ENCODE measurements at regions not wholly inside any gene's neighbourhood (a gene's known extent, or its start where the extent isn't known, plus 50 kb on each side); places are given as distances from the start of the nearest gene placed in this dataset.

GRCh38 chr3:15936312-15936711 lies 138.5 kb upstream of the ANKRD28 start:
- in situ Hi-C loops (cut with MboI) (no loop called here), intact Hi-C loops (cut with micrococcal nuclease; ENCODE audit: unreplicated experiment) (no loop called here)
- 60% methylated on average over 5 of the region's 5 CpGs for WGBS (ENCODE audit: insufficient coverage, insufficient replicate concordance, low lambda C conversion rate, missing lambda C conversion rate)
- no peaks in the 10 kb centered on the region for H4K20me1 ChIP-seq (ENCODE audit: control insufficient read depth, insufficient read depth)
- no peak for DNase-seq (ENCODE audit: low read depth, low spot score)
- H3K79me2 ChIP-seq (ENCODE audit: control insufficient read depth, insufficient read depth, low read length), result no peaks in the 10 kb centered on the region
- CTCF ChIA-PET, result no interaction called here
- no peak overlapping the region for H2AFZ ChIP-seq (ENCODE audit: control insufficient read depth, low read depth, low read length)
- H3K4me2 ChIP-seq (ENCODE audit: control insufficient read depth, insufficient read depth), result no peak overlapping the region
- no peak for TF ChIP-seq NKRF (conservative IDR thresholded peaks at IDR 0.05)
- SMC1A ChIA-PET (ENCODE audit: uncharacterized antibody, unreplicated experiment), result interaction anchor here (0.9 kb wide), 1 partner anchor 12 kb away, joined by 3 read pairs; no protein-coding TSS in a partner anchor
- H3K9me3 ChIP-seq (replicated peaks; ENCODE audit: control insufficient read depth, insufficient read depth, low read length), result no peaks in the 10 kb centered on the region
- RAD21 ChIA-PET (ENCODE audit: unreplicated experiment), result no interaction called here
- ATAC-seq, result no peak
- no peaks in the 10 kb centered on the region for H3K4me1 ChIP-seq (ENCODE audit: control insufficient read depth, insufficient read depth, low read length)
- POLR2A ChIA-PET, result no interaction called here
- H3K9ac ChIP-seq (ENCODE audit: control insufficient read depth, insufficient read depth, low read length), result no peak overlapping the region
- no peaks in the 10 kb centered on the region for H3K27me3 ChIP-seq (replicated peaks in 1 of 2; ENCODE audit: control insufficient read depth in 2 of 2, insufficient read depth in 2 of 2, low read length in 1 of 2)
- H3K27ac ChIP-seq (ENCODE audit: control insufficient read depth, insufficient read depth), result no peak overlapping the region
- no TSS peak for BruUV-seq (replicated peaks)
- FAIRE-seq, result no peak
- H3K36me3 ChIP-seq (ENCODE audit: control insufficient read depth in 2 of 2, insufficient read depth in 2 of 2, low read length in 1 of 2), result no peaks in the 10 kb centered on the region
- H3K4me3 ChIP-seq, result no peak overlapping the region

- Histone ChIP-seq H3K27ac (ENCODE audit: control insufficient read depth, insufficient read depth) (no peak overlapping the region), H3K4me3 (no peak overlapping the region), H2AFZ (ENCODE audit: control insufficient read depth, low read depth, low read length) (no peak overlapping the region), H3K4me2 (ENCODE audit: control insufficient read depth, insufficient read depth) (no peak overlapping the region), H4K20me1 (ENCODE audit: control insufficient read depth, insufficient read depth) (no peaks in the 10 kb centered on the region), H3K36me3 (ENCODE audit: control insufficient read depth in 2 of 2, insufficient read depth in 2 of 2, low read length in 1 of 2) (no peaks in the 10 kb centered on the region), H3K9me3 (replicated peaks; ENCODE audit: control insufficient read depth, insufficient read depth, low read length) (no peaks in the 10 kb centered on the region), H3K9ac (ENCODE audit: control insufficient read depth, insufficient read depth, low read length) (no peak overlapping the region), H3K79me2 (ENCODE audit: control insufficient read depth, insufficient read depth, low read length) (no peaks in the 10 kb centered on the region), H3K4me1 (ENCODE audit: control insufficient read depth, insufficient read depth, low read length) (no peaks in the 10 kb centered on the region), H3K27me3 (replicated peaks in 1 of 2; ENCODE audit: control insufficient read depth in 2 of 2, insufficient read depth in 2 of 2, low read length in 1 of 2) (no peaks in the 10 kb centered on the region)
- ChIA-PET POLR2A (interaction anchor here (0.7 kb wide), 1 partner anchor 741 kb away, joined by 3 read pairs; no protein-coding TSS in a partner anchor), CTCF (no interaction called here), SMC1A (ENCODE audit: uncharacterized antibody, unreplicated experiment) (no interaction called here), RAD21 (ENCODE audit: unreplicated experiment) (no interaction called here)
- ATAC-seq, result no peak
- in situ Hi-C loops (cut with MboI), result no loop called here
- no TSS peak for BruUV-seq (replicated peaks)
- no peak for FAIRE-seq
- intact Hi-C loops (cut with micrococcal nuclease; ENCODE audit: unreplicated experiment), result no loop called here
- WGBS (ENCODE audit: insufficient coverage, insufficient replicate concordance, low lambda C conversion rate, missing lambda C conversion rate), result 36% methylated on average over 1 of the region's 1 CpG
- DNase-seq (ENCODE audit: low read depth, low spot score), result no peak
- no peak for TF ChIP-seq NBN (IDR thresholded peaks at IDR 0.05)
- TF ChIP-seq PAX5 (IDR thresholded peaks at IDR 0.05; ENCODE audit: borderline replicate concordance, low read depth, low read length), result no peak
- TF ChIP-seq POLR2A (IDR thresholded peaks at IDR 0.05; ENCODE audit: low read depth, low read length), result no peak
- TF ChIP-seq ETV6 (conservative IDR thresholded peaks at IDR 0.05 in 1 of 2, IDR thresholded peaks at IDR 0.05 in 1 of 2; ENCODE audit: borderline replicate concordance in 1 of 2, low read depth in 1 of 2), result no peak
- no peak for TF ChIP-seq RAD51 (IDR thresholded peaks at IDR 0.05)
- no peak for TF ChIP-seq MLLT1 (IDR thresholded peaks at IDR 0.05)
- no peak for TF ChIP-seq TCF3 (IDR thresholded peaks at IDR 0.05; ENCODE audit: borderline replicate concordance, insufficient read depth, low read depth, low read length)
- TF ChIP-seq CHD4 (IDR thresholded peaks at IDR 0.05), result no peak
- no peak for TF ChIP-seq SUZ12 (IDR thresholded peaks at IDR 0.05; ENCODE audit: unreplicated experiment)
- no peak for TF ChIP-seq SMARCA5 (IDR thresholded peaks at IDR 0.05)
- TF ChIP-seq MTA3 (IDR thresholded peaks at IDR 0.05; ENCODE audit: borderline replicate concordance, low read length), result no peak
- TF ChIP-seq ATF7 (IDR thresholded peaks at IDR 0.05; ENCODE audit: low read depth), result no peak
- TF ChIP-seq IKZF2 (IDR thresholded peaks at IDR 0.05), result no peak
- no peak for TF ChIP-seq ZBTB33 (IDR thresholded peaks at IDR 0.05)
Measured at GRCh38 chr3:15940641-15941040, 142.9 kb upstream of the ANKRD28 start.

Data from GM12878 (cell line).